ENCODE measurements at regions not wholly inside any gene's neighbourhood (a gene's known extent, or its start where the extent isn't known, plus 50 kb on each side); places are given as distances from the start of the nearest gene placed in this dataset.

DNA sequence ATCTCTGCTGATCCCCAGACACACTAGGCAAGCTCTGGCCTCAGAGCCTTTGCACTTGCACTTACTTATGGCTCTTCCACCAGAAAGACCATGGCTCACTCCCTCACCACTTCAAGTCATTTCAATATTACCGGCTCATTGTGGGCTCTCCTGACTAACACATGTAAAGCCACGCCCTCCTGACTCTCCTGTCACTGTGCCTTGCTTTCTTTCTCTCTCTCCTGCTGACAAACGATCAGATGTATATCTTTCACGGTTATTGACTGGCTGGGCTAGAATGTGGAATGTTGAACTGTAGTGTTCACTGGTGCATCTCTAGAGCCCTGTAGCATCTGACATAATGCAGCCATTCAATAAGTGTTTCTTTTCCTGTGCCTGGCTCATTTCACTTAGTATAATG is 425.1 kb downstream of the RAB28 start:
- no peak for DNase-seq (ENCODE audit: low read depth in 4 of 4, low spot score in 1 of 4)

DNA sequence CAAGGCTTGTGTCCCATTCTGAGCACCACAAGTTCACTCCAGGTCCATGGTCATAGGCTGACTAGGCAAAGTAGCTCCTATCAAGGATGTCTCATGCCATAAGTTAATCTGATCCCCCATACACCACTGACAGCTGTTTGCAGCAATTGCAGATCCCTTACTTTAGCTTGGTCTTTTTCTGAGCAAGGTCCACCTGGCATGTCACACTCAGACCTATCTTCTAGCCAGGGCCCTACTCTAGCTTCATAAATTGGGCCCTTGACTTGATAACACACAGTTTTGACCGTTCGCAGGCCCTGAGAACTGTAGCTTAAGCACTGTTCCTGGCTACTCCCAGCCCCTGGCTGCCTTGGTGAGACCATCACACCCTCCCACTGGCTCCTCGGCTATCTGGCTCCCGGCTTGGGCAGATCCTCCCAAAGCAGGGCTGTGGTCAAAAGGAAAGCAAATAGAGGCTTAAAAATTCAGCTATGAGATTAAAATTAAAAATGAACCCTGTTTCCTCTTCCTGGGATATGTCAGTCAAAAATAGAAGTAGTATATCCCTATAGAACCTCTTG is 427.4 kb downstream of the RAB28 start:
- no peak for DNase-seq (ENCODE audit: low read depth in 4 of 4, low spot score in 1 of 4)

DNA sequence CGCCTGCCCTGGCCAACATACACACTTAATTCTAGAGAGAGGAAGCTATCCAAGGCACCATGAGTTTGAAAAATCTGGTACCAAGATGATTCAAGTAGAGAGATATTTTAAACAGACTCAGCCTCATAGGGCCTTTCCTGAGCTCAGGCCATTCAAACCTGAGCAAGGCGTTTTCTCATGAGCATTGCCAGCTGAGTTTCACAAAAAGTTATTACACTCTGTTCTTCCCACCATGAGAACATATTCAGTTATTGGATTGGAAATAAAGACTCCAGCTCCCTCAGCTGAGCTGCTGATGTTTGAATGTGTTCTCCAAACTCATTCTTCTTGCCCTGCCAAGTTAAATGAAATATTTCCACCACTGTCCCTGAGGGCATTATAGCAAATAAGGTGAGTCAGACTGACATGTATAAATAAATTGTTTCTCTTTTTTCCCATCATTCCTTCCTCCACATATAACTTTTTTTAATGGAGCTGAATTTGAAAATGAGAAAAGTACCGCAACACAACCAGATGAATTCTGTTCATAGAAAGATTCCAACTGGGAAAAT is 429.6 kb downstream of the RAB28 start:
- DNase-seq (ENCODE audit: low read depth in 4 of 4, low spot score in 1 of 4) = no peak

- no peak for DNase-seq (ENCODE audit: low read depth in 4 of 4, low spot score in 1 of 4)
Observed at GRCh38 chr4:13047591-13047990, 436.5 kb downstream of the RAB28 start.

- no peak for DNase-seq (ENCODE audit: low read depth in 4 of 4, low spot score in 1 of 4)
Observed at GRCh38 chr4:13036841-13037240, 447.3 kb downstream of the RAB28 start.

GRCh38 chr4:13032936-13033335 is 451.2 kb downstream of the RAB28 start:
- no peak for DNase-seq (ENCODE audit: low read depth in 4 of 4, low spot score in 1 of 4)

GRCh38 chr4:13024147-13025105 is 459.7 kb downstream of the RAB28 start:
- DNase-seq (ENCODE audit: low read depth in 4 of 4, low spot score in 1 of 4) = no peak

DNA sequence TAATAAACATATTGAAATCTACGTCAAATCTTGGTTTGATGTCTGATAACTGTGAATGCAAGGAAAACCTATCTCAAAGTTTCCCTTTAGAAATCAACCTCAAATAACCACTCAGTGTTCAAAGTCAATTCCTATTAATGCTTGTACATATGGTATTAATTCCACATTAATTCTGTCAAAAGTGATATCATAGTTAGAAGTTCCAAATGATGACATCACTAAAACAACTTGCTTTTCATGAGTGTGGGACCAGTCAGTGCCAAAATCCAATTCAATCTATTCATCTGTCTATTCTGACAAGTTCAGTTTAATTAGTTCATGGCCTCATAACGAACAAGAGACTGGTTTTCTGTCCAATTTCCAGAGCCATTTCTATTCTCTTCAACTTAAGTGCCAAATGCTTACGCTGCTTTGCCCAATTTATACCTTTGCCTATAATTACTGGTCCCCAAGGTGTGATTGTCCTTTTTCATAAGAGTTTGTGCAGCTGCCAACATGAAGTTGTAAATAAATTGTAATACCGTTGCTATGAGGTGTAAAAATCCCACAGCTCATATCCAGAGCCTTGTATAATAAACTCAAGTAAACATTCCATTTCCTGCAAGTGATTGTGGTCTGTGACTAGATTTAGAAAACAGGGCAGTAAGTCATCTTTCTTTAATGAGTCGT is 476.2 kb downstream of the RAB28 start:
- DNase-seq (ENCODE audit: low read depth in 4 of 4, low spot score in 1 of 4) = no peak

- DNase-seq (ENCODE audit: low read depth in 4 of 4, low spot score in 1 of 4) = no peak
Observed at GRCh38 chr4:12993923-12994322, 490.2 kb downstream of the RAB28 start.

- no peak for DNase-seq (ENCODE audit: low read depth in 4 of 4, low spot score in 1 of 4)
Observed at GRCh38 chr4:12987284-12987683, 496.9 kb downstream of the RAB28 start.

DNA sequence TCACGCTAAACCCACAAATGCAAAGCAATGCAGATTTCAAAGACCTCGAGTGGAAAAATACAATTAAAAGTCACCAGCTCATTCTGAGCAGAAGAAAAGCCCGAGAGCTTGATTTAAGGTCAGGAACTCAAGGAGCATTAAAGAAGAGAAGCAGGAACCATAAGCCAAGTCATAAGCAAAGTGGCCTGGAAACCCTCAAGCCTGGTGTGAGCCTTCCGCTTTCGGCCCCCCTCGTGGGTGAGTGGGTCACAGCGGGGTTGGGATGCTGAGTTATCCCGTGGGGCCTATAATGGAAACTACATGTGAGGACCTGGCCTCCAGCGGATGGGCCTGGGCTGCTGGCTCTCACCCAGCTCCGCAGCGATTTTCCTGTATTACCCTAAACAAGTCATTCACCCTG is 504.3 kb downstream of the RAB28 start:
- DNase-seq (ENCODE audit: low read depth in 4 of 4, low spot score in 1 of 4) = no peak

DNA sequence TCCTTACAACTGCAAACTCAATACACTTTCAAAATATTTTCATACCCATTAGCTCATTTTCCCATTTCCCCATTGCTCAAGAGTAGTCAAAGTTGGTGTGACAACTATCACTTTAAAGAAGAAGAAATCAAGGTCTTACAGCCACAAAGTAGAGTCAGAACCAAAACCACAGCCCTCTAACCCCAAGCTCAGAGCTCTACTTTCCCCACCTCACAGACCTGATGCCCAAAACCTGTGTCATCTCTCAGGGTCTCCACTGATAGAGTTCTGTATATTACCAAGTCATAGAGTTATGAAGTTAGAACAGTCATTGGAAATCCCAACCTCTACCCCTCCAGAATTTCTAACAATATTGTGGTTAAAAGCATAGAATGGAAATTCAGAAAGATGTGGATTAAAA is 505.8 kb downstream of the RAB28 start:
- no peak for DNase-seq (ENCODE audit: low read depth in 4 of 4, low spot score in 1 of 4)

GRCh38 chr4:12975511-12975910 is 508.6 kb downstream of the RAB28 start:
- DNase-seq (ENCODE audit: low read depth in 4 of 4, low spot score in 1 of 4) = no peak

DNA sequence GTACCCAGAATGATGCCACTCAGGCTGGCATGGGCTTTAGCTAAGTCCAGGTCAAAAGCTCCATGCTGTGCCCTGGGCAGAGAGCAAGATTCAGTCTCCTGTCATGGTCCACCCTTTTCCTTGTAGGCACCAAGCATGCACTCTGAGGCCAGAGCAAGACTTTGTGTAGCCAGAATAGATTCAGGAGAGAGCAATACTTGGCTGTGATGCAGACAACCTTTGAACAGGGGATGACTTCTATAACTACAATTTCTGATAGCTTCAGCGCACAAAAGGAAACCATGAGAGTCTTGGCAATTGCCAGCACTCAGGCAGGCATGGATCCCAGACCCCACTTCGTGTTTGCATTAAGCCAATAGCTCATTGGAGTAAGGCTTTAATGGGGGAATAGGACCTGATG is 510.6 kb downstream of the RAB28 start:
- DNase-seq (ENCODE audit: low read depth in 4 of 4, low spot score in 1 of 4) = no peak

GRCh38 chr4:12968345-12968744 is 515.8 kb downstream of the RAB28 start:
- DNase-seq (ENCODE audit: low read depth in 4 of 4, low spot score in 1 of 4) = no peak

- DNase-seq (ENCODE audit: low read depth in 4 of 4, low spot score in 1 of 4) = no peak
Observed at GRCh38 chr4:12966726-12967125, 517.4 kb downstream of the RAB28 start.

DNA sequence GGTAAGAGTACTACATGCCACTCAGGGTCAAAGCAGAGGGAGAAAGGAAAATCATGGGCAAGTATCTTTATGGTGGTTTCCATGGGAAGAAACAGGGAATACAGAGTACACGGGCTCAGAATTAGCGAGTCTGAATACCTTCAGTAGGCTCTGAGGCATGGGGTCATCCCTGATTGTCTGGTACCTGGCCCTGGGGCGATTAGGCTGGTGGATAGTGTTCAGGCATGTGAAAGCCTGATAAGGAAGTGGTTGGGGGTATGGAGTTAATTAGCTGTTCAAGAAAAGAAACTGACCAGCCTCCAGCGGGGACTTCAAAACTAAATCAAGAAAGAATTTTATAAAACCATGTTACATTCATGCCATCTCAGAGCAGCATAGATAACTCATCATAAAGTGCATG is 518.8 kb downstream of the RAB28 start:
- DNase-seq (ENCODE audit: low read depth in 4 of 4, low spot score in 1 of 4) = no peak

DNA sequence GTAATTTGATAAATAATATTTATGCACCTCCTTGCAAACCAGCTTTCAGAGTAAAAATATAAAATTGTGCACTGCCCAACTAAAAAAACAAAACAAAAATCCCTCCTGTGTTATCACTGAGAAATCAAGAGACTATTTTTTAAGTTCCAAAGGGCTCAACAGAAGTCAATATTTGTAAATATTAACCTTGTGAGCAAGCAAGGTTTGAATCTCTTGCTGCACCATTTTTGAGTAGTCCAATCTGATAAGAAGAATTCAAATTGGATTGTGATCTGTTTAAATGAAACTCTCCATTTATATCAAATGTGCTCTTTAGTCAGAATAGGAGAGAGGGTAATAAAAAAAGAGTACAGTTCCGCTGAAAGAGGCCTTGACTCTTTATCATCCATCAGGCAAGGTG is 520.2 kb downstream of the RAB28 start:
- no peak for DNase-seq (ENCODE audit: low read depth in 4 of 4, low spot score in 1 of 4)

DNA sequence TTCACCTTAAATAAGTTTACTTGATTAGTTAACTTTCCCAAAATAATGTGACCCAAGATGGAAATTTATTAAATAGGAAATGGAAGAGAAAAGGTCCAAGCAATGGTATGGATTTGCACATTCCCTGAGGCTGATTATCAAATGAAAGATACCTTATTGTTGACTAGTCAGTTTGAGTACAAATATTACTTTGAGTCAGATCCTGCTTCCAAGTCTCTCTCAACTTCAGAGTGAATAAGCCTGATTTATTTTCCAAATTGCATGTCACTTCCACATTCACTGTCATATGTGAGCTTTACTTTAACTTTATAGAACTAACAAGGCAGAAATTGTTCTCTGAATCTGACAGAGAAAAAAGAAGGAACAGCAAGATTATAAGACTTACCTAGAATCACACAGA is 520.8 kb downstream of the RAB28 start:
- no peak for DNase-seq (ENCODE audit: low read depth in 4 of 4, low spot score in 1 of 4)

DNA sequence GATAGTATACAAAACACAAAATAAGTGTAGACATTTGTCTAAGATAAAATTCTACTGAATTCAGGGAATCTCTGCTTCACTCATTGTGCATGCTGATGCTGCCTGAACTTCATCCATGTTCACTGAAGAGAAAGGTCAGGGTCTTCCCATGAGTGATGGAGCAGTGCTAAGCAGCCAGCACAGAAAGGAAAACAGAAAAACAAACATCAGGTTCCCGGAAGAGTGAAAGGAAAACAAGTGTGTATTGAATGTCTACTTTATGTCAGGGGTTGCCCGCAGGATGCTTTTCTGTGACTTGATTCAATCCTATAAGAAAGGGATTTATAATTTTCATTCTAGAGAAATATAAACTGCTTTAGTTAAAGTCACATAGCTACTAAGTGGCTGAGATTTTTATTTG is 522.4 kb downstream of the RAB28 start:
- DNase-seq (ENCODE audit: low read depth in 4 of 4, low spot score in 1 of 4) = no peak

DNA sequence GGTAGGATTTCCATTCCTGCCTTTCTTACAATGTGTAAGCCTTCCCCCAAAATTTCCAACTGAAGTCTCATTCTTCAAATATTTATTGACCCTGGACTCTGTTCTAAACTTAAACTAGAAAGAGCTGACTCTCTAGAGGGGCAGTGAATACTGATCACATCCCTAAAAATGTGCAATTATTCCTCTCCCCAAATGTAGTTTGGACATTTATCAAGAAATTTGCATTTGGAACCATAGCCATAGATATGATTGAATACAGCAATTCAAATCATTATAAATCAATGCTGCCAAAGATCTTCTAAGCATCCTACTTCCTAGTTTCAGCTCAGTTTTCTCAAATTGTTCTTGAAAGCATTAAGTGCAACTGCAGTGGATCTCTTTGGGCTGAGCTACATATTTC is 525.7 kb downstream of the RAB28 start:
- DNase-seq (ENCODE audit: low read depth in 4 of 4, low spot score in 1 of 4) = no peak

DNA sequence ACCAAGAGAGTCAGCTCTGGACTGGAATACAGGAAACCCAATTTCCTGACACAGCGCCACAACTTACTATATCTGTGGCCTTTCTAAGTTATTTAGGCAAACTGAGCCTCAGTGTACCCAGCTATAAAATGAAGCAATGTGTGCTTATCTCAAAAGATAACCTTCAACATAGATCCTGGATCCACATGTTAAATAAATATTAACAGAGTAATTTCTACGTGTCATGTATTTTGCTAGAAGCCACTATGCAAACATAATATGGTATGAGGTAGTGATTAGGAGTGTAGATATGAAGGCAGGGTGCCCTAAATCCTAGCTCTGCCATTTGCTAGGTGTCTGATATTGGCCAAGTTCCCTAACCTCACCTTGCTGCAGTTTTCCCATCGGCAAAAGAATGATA is 527.0 kb downstream of the RAB28 start:
- no peak for DNase-seq (ENCODE audit: low read depth in 4 of 4, low spot score in 1 of 4)
